HG03108 (cell line): ENCODE measurements at regions not wholly inside any gene's neighbourhood (a gene's known extent, or its start where the extent isn't known, plus 50 kb on each side); places are given as distances from the start of the nearest gene placed in this dataset.

Experiments
- ATAC-seq: cut with Tn5 transposase; IDR thresholded peaks from one replicate; pipeline ENCODE4 v1.9.1; 2021; ENCODE audit warnings: moderate library complexity; ENCODE audit not compliant: unreplicated experiment

GRCh38 chr3:159439346-159439745, 549.3 kb upstream of the IL12A start:
- ATAC-seq: no peak

- no peak for ATAC-seq
These were observed 547.4 kb upstream of the IL12A start for GRCh38 chr3:159441279-159441678.

- no peak for ATAC-seq
These were observed 545.4 kb upstream of the IL12A start for GRCh38 chr3:159443266-159443665.

- no peak for ATAC-seq
These were observed 540.8 kb upstream of the IL12A start for GRCh38 chr3:159447841-159448240.

- no peak for ATAC-seq
These were observed 539.7 kb upstream of the IL12A start for GRCh38 chr3:159448902-159449301.

GRCh38 chr3:159451067-159451466, 537.6 kb upstream of the IL12A start:
- ATAC-seq: no peak

- ATAC-seq: no peak
These were observed 537.2 kb upstream of the IL12A start for GRCh38 chr3:159451482-159451881.

GRCh38 chr3:159453036-159453435, 535.6 kb upstream of the IL12A start:
- no peak for ATAC-seq

GRCh38 chr3:159453945-159454344, 534.7 kb upstream of the IL12A start:
- ATAC-seq: no peak

- no peak for ATAC-seq
These were observed 532.9 kb upstream of the IL12A start for GRCh38 chr3:159455741-159456181.

- no peak for ATAC-seq
These were observed 530.6 kb upstream of the IL12A start for GRCh38 chr3:159458010-159458409.

- no peak for ATAC-seq
These were observed 529.7 kb upstream of the IL12A start for GRCh38 chr3:159458982-159459381.

- ATAC-seq: no peak
These were observed 516.0 kb upstream of the IL12A start for GRCh38 chr3:159472611-159473010.

GRCh38 chr3:159473206-159473605, 515.4 kb upstream of the IL12A start:
- ATAC-seq: no peak

GRCh38 chr3:159480046-159480445, 508.6 kb upstream of the IL12A start:
- ATAC-seq: no peak

GRCh38 chr3:159482241-159482993, 506.2 kb upstream of the IL12A start:
- no peak for ATAC-seq

- no peak for ATAC-seq
These were observed 505.7 kb upstream of the IL12A start for GRCh38 chr3:159482994-159483367.

GRCh38 chr3:159486580-159486979, 502.1 kb upstream of the IL12A start:
- ATAC-seq: no peak

GRCh38 chr3:159487304-159487703, 501.3 kb upstream of the IL12A start:
- no peak for ATAC-seq

- no peak for ATAC-seq
These were observed 500.0 kb upstream of the IL12A start for GRCh38 chr3:159488602-159489001.

GRCh38 chr3:159497361-159497760, 491.3 kb upstream of the IL12A start:
- no peak for ATAC-seq

GRCh38 chr3:159499031-159499793, 489.4 kb upstream of the IL12A start:
- ATAC-seq: no peak
